T-cell (primary cell): ENCODE measurements at regions not wholly inside any gene's neighbourhood (a gene's known extent, or its start where the extent isn't known, plus 50 kb on each side); places are given as distances from the start of the nearest gene placed in this dataset.

Experiments
- ATAC-seq, 4 experiments: fragments of 200-7000 bp in 3 of 4; fragments of 150-1000 bp in 1 of 4; cut with Tn5 transposase; replicated peaks in 1 of 4; 1 replicate in 3 of 4; 2 replicates in 1 of 4; pipeline ENCODE4 v1.10.0; 2021; ENCODE audit warnings: moderate library complexity in 3 of 4, mild to moderate bottlenecking in 2 of 4, moderate number of reproducible peaks in 1 of 4
- CTCF ChIA-PET, 2 donors: fragments of 300-600 bp; sonication (Branson Sonifier 250); formaldehyde crosslinking; loops; one replicate each; lab custom pipeline; 2022; ENCODE audit warnings: antibody characterized with exemption in 2 of 2; lab: Charles Lee
- POLR2A ChIA-PET, 2 donors: fragments of 300-600 bp; sonication (Branson Sonifier 250); formaldehyde crosslinking; loops; one replicate each; lab custom pipeline; 2022; ENCODE audit warnings: antibody characterized with exemption in 2 of 2; lab: Charles Lee
- DNase-seq, 35 experiments: peaks; one replicate each; pipeline versions ENCODE4 v3.0.0 to v3.0.0-alpha.2; 2013 to 2023
- H3K27ac ChIP-seq: one replicate; pipeline ENCODE4 v1.5.1; 2013; ENCODE audit warnings: low read length
- H3K27me3 ChIP-seq, 2 experiments: replicated peaks in 1 of 2; 1 replicate in 1 of 2; 2 replicates in 1 of 2; pipeline versions ENCODE4 v1.6.1 to v1.7.0; 2013; ENCODE audit warnings: low read length in 1 of 2, mixed read lengths in 1 of 2; ENCODE audit not compliant: control insufficient read depth in 2 of 2, insufficient read depth in 2 of 2; ENCODE audit errors: extremely low read depth in 1 of 2
- H3K36me3 ChIP-seq, 2 donors: 1 replicate in 1 of 2; 2 replicates in 1 of 2; pipeline versions ENCODE4 v1.6.1 to v1.7.0; 2013; ENCODE audit warnings: low read length in 1 of 2; ENCODE audit not compliant: control insufficient read depth in 2 of 2, insufficient read depth in 1 of 2; ENCODE audit errors: extremely low read depth in 1 of 2
- H3K4me1 ChIP-seq, 2 experiments: 1 replicate in 1 of 2; 2 replicates in 1 of 2; pipeline versions ENCODE4 v1.6.1 to v1.7.0; 2013; ENCODE audit warnings: low read length in 2 of 2, mixed read lengths in 1 of 2; ENCODE audit not compliant: insufficient read depth in 2 of 2, control insufficient read depth in 1 of 2; ENCODE audit errors: extremely low read depth in 1 of 2
- H3K4me3 ChIP-seq, 2 donors: 1 replicate in 1 of 2; 2 replicates in 1 of 2; pipeline versions ENCODE4 v1.5.1 to v1.7.0; 2013; ENCODE audit warnings: mild to moderate bottlenecking in 2 of 2, low read length in 1 of 2, moderate library complexity in 1 of 2; ENCODE audit not compliant: control insufficient read depth in 1 of 2; ENCODE audit errors: extremely low read depth in 1 of 2
- H3K9me3 ChIP-seq: 2 replicates; pipeline ENCODE4 v1.7.0; 2013
- H3K27ac Mint-ChIP-seq, 2 donors: one replicate each; pipeline ENCODE4 v1.8.0; 2020 to 2021; ENCODE audit warnings: mild to moderate bottlenecking in 2 of 2, mixed read lengths in 2 of 2
- H3K27me3 Mint-ChIP-seq, 2 donors: one replicate each; pipeline ENCODE4 v1.8.0; 2021 to 2022; ENCODE audit warnings: mixed read lengths in 2 of 2
- H3K36me3 Mint-ChIP-seq: one replicate; pipeline ENCODE4 v1.8.0; 2021; ENCODE audit warnings: mixed read lengths
- H3K4me1 Mint-ChIP-seq, 3 donors: one replicate each; pipeline ENCODE4 v1.8.0; 2020 to 2022; ENCODE audit warnings: mixed read lengths in 3 of 3, mild to moderate bottlenecking in 1 of 3
- H3K4me3 Mint-ChIP-seq, 3 donors: one replicate each; pipeline ENCODE4 v1.8.0; 2020 to 2022; ENCODE audit warnings: mild to moderate bottlenecking in 3 of 3, mixed read lengths in 3 of 3, moderate library complexity in 3 of 3
- H3K9me3 Mint-ChIP-seq, 3 donors: one replicate each; pipeline ENCODE4 v1.8.0; 2020 to 2022; ENCODE audit warnings: mixed read lengths in 3 of 3
- WGBS: methylation state at CpG from one replicate; pipeline ENCODE4 v1.1.5; 2013; ENCODE audit warnings: missing lambda C conversion rate; ENCODE audit not compliant: insufficient coverage; 5-methylcytosine and 5-hydroxymethylcytosine counted together

GRCh38 chr16:63625126-63625525, 1496.7 kb downstream of the CDH11 start:
- WGBS = no CpG with 5 or more reads among the region's 1 CpG
- H3K4me1 Mint-ChIP-seq = no peaks in the 10 kb centered on the region

GRCh38 chr16:63623551-63624039, 1498.3 kb downstream of the CDH11 start:
- no peak for DNase-seq
- CTCF ChIA-PET = no interaction called here
- no peaks in the 10 kb centered on the region for H3K27me3 Mint-ChIP-seq

More at GRCh38 chr16:63625126-63625525, 1496.7 kb downstream of the CDH11 start:
- no peaks in the 10 kb centered on the region for H3K27me3 Mint-ChIP-seq
- POLR2A ChIA-PET = no interaction called here
- H3K27ac ChIP-seq = no peak overlapping the region
- H3K4me3 Mint-ChIP-seq = no peak overlapping the region
- no peak overlapping the region for H3K27ac Mint-ChIP-seq
- H3K36me3 ChIP-seq = no peaks in the 10 kb centered on the region
- no peak overlapping the region for H3K4me3 ChIP-seq
- no peaks in the 10 kb centered on the region for H3K9me3 ChIP-seq
- H3K27me3 ChIP-seq = no peaks in the 10 kb centered on the region
- peaks cover 4 to 17% (median 13%) of the 10 kb centered on the region in 3 donors for H3K9me3 Mint-ChIP-seq
- no peak for DNase-seq
- CTCF ChIA-PET = no interaction called here
- H3K36me3 Mint-ChIP-seq = no peaks in the 10 kb centered on the region
- H3K4me1 ChIP-seq = no peaks in the 10 kb centered on the region
- no peak for ATAC-seq

GRCh38 chr16:63618896-63619485, 1502.9 kb downstream of the CDH11 start:
- WGBS = no CpG with 5 or more reads among the region's 3 CpGs
- no peak overlapping the region for H3K4me3 Mint-ChIP-seq
- ATAC-seq (no peak), DNase-seq (no peak)
- POLR2A ChIA-PET = no interaction called here
- Histone ChIP-seq H3K4me3 (no peak overlapping the region), H3K27me3 (no peaks in the 10 kb centered on the region), H3K9me3 (no peaks in the 10 kb centered on the region), H3K36me3 (no peaks in the 10 kb centered on the region), H3K4me1 (no peaks in the 10 kb centered on the region), H3K27ac (no peak overlapping the region)
- H3K9me3 Mint-ChIP-seq = peaks cover 0 to 24% (median 17%) of the 10 kb centered on the region in 3 donors
- CTCF ChIA-PET = no interaction called here
- no peaks in the 10 kb centered on the region for H3K36me3 Mint-ChIP-seq
- H3K27me3 Mint-ChIP-seq = no peaks in the 10 kb centered on the region
- no peak overlapping the region for H3K27ac Mint-ChIP-seq
- no peaks in the 10 kb centered on the region for H3K4me1 Mint-ChIP-seq

More at GRCh38 chr16:63623551-63624039, 1498.3 kb downstream of the CDH11 start:
- no peak for ATAC-seq
- Histone ChIP-seq H3K27me3 (no peaks in the 10 kb centered on the region), H3K36me3 (no peaks in the 10 kb centered on the region), H3K4me3 (no peak overlapping the region), H3K9me3 (no peaks in the 10 kb centered on the region), H3K4me1 (no peaks in the 10 kb centered on the region), H3K27ac (no peak overlapping the region)
- H3K27ac Mint-ChIP-seq = no peak overlapping the region
- H3K9me3 Mint-ChIP-seq = peaks cover 4 to 20% (median 20%) of the 10 kb centered on the region in 3 donors
- no peak overlapping the region for H3K4me3 Mint-ChIP-seq
- no peaks in the 10 kb centered on the region for H3K4me1 Mint-ChIP-seq
- H3K36me3 Mint-ChIP-seq = no peaks in the 10 kb centered on the region
- POLR2A ChIA-PET = no interaction called here
- WGBS = 80% methylated on average over 1 of the region's 4 CpGs

GRCh38 chr16:63617990-63618763, 1503.7 kb downstream of the CDH11 start:
- no peak overlapping the region for H3K27ac Mint-ChIP-seq
- H3K27me3 ChIP-seq = no peaks in the 10 kb centered on the region
- WGBS = 86% methylated on average over 13 of the region's 16 CpGs
- no peak overlapping the region for H3K27ac ChIP-seq
- no peaks in the 10 kb centered on the region for H3K27me3 Mint-ChIP-seq
- no peaks in the 10 kb centered on the region for H3K4me1 Mint-ChIP-seq
- H3K4me1 ChIP-seq = no peaks in the 10 kb centered on the region
- no peaks in the 10 kb centered on the region for H3K36me3 Mint-ChIP-seq
- ATAC-seq = no peak
- CTCF ChIA-PET = no interaction called here
- DNase-seq = no peak
- peaks cover 4 to 24% (median 20%) of the 10 kb centered on the region in 3 donors for H3K9me3 Mint-ChIP-seq
- no peak overlapping the region for H3K4me3 ChIP-seq
- H3K36me3 ChIP-seq = no peaks in the 10 kb centered on the region
- H3K9me3 ChIP-seq = peaks cover 2% of the 10 kb centered on the region
- POLR2A ChIA-PET = no interaction called here
- H3K4me3 Mint-ChIP-seq = no peak overlapping the region

- no peak for ATAC-seq
- H3K36me3 ChIP-seq = no peaks in the 10 kb centered on the region
- POLR2A ChIA-PET = interaction anchor here in 1 of 2 donors (0.5 kb wide), 1 partner anchor 357 kb away, joined by 4 read pairs; no protein-coding TSS in a partner anchor
Measured at GRCh38 chr16:63617047-63617989, 1504.5 kb downstream of the CDH11 start.

GRCh38 chr16:63614429-63614828, 1507.4 kb downstream of the CDH11 start:
- Histone ChIP-seq H3K36me3 (no peaks in the 10 kb centered on the region), H3K4me3 (no peak overlapping the region), H3K9me3 (peaks cover 2% of the 10 kb centered on the region), H3K27ac (no peak overlapping the region), H3K4me1 (no peaks in the 10 kb centered on the region), H3K27me3 (no peaks in the 10 kb centered on the region)
- ChIA-PET CTCF (no interaction called here), POLR2A (interaction anchor here in 1 of 2 donors (0.6 kb wide), 1 partner anchor 1647 kb away, joined by 3 read pairs; no protein-coding TSS in a partner anchor)
- no peak overlapping the region for H3K4me3 Mint-ChIP-seq
- H3K27ac Mint-ChIP-seq = no peak overlapping the region
- H3K27me3 Mint-ChIP-seq = no peaks in the 10 kb centered on the region
- H3K36me3 Mint-ChIP-seq = no peaks in the 10 kb centered on the region
- H3K9me3 Mint-ChIP-seq = peaks cover 22 to 43% (median 25%) of the 10 kb centered on the region in 3 donors
- ATAC-seq = no peak
- no peak for DNase-seq
- 94% methylated on average over 3 of the region's 3 CpGs for WGBS
- H3K4me1 Mint-ChIP-seq = no peaks in the 10 kb centered on the region

More at GRCh38 chr16:63617047-63617989, 1504.5 kb downstream of the CDH11 start:
- no peaks in the 10 kb centered on the region for H3K4me1 ChIP-seq
- Mint-ChIP-seq H3K4me3 (no peak overlapping the region), H3K27ac (no peak overlapping the region), H3K9me3 (peaks cover 11 to 32% (median 18%) of the 10 kb centered on the region in 3 donors), H3K4me1 (no peaks in the 10 kb centered on the region), H3K27me3 (no peaks in the 10 kb centered on the region), H3K36me3 (no peaks in the 10 kb centered on the region)
- no peak for DNase-seq
- H3K9me3 ChIP-seq = peaks cover 2% of the 10 kb centered on the region
- no peak overlapping the region for H3K4me3 ChIP-seq
- no peaks in the 10 kb centered on the region for H3K27me3 ChIP-seq
- 29% methylated on average over 40 of the region's 55 CpGs for WGBS
- H3K27ac ChIP-seq = no peak overlapping the region
- CTCF ChIA-PET = no interaction called here
